Hepatocyte (in vitro differentiated cells): ENCODE measurements at regions not wholly inside any gene's neighbourhood (a gene's known extent, or its start where the extent isn't known, plus 50 kb on each side); places are given as distances from the start of the nearest gene placed in this dataset.

ENCODE experiments used
- DNase-seq: peaks from one replicate; pipeline ENCODE4 v3.0.0-alpha.2; 2016; ENCODE audit warnings: low spot score
- H2AFZ ChIP-seq: fragments of 200-600 bp; sonication (generic); 2 replicates; pipeline ENCODE4 v1.6.0; 2016; ENCODE audit warnings: antibody characterized with exemption, mild to moderate bottlenecking
- H3K27ac ChIP-seq: fragments of 200-600 bp; sonication (generic); 2 replicates; pipeline ENCODE4 v1.5.1; 2016; ENCODE audit warnings: mild to moderate bottlenecking
- H3K27me3 ChIP-seq: fragments of 200-600 bp; sonication (generic); 2 replicates; pipeline ENCODE4 v1.6.1; 2016
- H3K36me3 ChIP-seq: fragments of 200-600 bp; sonication (generic); replicated peaks from 2 replicates; pipeline ENCODE4 v1.5.1; 2016; ENCODE audit warnings: low read depth; ENCODE audit not compliant: insufficient read depth
- H3K4me1 ChIP-seq: fragments of 200-600 bp; sonication (generic); 2 replicates; pipeline ENCODE4 v1.5.1; 2016; ENCODE audit warnings: mild to moderate bottlenecking, moderate library complexity; ENCODE audit not compliant: insufficient read depth
- H3K4me2 ChIP-seq: fragments of 200-600 bp; sonication (generic); 2 replicates; pipeline ENCODE4 v1.6.0; 2016
- H3K4me3 ChIP-seq: fragments of 200-600 bp; sonication (generic); 2 replicates; pipeline ENCODE4 v1.5.1; 2016; ENCODE audit warnings: mild to moderate bottlenecking
- H3K79me2 ChIP-seq: fragments of 200-600 bp; sonication (generic); 2 replicates; pipeline ENCODE4 v1.6.0; 2017; ENCODE audit warnings: mild to moderate bottlenecking
- H3K9me2 ChIP-seq: fragments of 200-600 bp; sonication (generic); replicated peaks from 2 replicates; pipeline ENCODE4 v1.6.0; 2017; ENCODE audit warnings: mild to moderate bottlenecking; ENCODE audit not compliant: insufficient read depth
- H3K9me3 ChIP-seq: fragments of 200-600 bp; sonication (generic); 2 replicates; pipeline ENCODE4 v1.5.1; 2016; ENCODE audit warnings: low read depth, mild to moderate bottlenecking
- H4K20me1 ChIP-seq: fragments of 200-600 bp; sonication (generic); 2 replicates; pipeline ENCODE4 v1.6.0; 2016; ENCODE audit warnings: mild to moderate bottlenecking; ENCODE audit not compliant: insufficient read depth, poor library complexity, severe bottlenecking
- EZH2 ChIP-seq: fragments of 200-600 bp; sonication (generic); IDR thresholded peaks from 2 replicates; pipeline ENCODE4 v1.6.1; 2016; ENCODE audit warnings: antibody characterized with exemption, mild to moderate bottlenecking, borderline replicate concordance
- EZH2phosphoT487 ChIP-seq: fragments of 200-600 bp; sonication (generic); IDR thresholded peaks from one replicate; pipeline ENCODE4 v1.6.1; 2018; ENCODE audit warnings: antibody characterized with exemption, mild to moderate bottlenecking, low read depth, moderate library complexity; ENCODE audit not compliant: unreplicated experiment, severe bottlenecking
- WGBS: methylation state at CpG from one replicate; pipeline ENCODE4 v1.1.6; 2016; ENCODE audit warnings: low lambda C conversion rate; ENCODE audit errors: missing lambda C conversion rate; 5-methylcytosine and 5-hydroxymethylcytosine counted together
- TF ChIP-seq, protein P1 (sequence below): fragments of 200-600 bp; sonication (generic); IDR thresholded peaks from 2 replicates; pipeline ENCODE4 v1.5.1; 2016; ENCODE audit warnings: antibody characterized with exemption, mild to moderate bottlenecking; ENCODE audit not compliant: poor library complexity

DNA sequence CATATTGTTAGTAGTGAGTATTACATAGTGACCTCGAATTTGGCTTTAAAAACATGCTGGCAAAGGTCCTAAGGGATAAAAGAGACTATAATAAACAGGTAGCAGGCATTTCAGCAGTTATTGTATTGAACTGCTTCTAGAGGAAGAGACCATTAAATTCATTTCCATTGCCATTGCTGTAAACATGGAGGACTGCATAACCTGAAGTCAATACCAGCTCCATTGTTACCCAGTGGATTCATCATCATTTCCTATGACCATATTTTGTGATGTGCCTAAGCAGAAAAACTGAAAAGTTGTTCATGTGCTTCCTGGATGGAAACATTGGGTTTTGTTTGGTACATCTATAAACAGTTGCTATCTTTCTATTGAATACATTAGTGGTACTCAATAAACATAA is 482.5 kb upstream of the UBE2E2 start:
- Histone ChIP-seq H3K4me1 (no peaks in the 10 kb centered on the region), H3K27ac (no peak overlapping the region), H4K20me1 (no peaks in the 10 kb centered on the region), H3K9me3 (no peaks in the 10 kb centered on the region), H2AFZ (no peak overlapping the region), H3K27me3 (no peaks in the 10 kb centered on the region), H3K9me2 (no peaks in the 10 kb centered on the region), H3K4me3 (no peak overlapping the region), H3K79me2 (no peaks in the 10 kb centered on the region), H3K36me3 (no peaks in the 10 kb centered on the region), H3K4me2 (no peak overlapping the region)
- no peak for DNase-seq
- TF ChIP-seq EZH2 (no peak), EZH2phosphoT487 (no peak)
- TF ChIP-seq, protein P1, sequence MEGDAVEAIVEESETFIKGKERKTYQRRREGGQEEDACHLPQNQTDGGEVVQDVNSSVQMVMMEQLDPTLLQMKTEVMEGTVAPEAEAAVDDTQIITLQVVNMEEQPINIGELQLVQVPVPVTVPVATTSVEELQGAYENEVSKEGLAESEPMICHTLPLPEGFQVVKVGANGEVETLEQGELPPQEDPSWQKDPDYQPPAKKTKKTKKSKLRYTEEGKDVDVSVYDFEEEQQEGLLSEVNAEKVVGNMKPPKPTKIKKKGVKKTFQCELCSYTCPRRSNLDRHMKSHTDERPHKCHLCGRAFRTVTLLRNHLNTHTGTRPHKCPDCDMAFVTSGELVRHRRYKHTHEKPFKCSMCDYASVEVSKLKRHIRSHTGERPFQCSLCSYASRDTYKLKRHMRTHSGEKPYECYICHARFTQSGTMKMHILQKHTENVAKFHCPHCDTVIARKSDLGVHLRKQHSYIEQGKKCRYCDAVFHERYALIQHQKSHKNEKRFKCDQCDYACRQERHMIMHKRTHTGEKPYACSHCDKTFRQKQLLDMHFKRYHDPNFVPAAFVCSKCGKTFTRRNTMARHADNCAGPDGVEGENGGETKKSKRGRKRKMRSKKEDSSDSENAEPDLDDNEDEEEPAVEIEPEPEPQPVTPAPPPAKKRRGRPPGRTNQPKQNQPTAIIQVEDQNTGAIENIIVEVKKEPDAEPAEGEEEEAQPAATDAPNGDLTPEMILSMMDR: no peak
- 67% methylated on average over 1 of the region's 1 CpG for WGBS

DNA sequence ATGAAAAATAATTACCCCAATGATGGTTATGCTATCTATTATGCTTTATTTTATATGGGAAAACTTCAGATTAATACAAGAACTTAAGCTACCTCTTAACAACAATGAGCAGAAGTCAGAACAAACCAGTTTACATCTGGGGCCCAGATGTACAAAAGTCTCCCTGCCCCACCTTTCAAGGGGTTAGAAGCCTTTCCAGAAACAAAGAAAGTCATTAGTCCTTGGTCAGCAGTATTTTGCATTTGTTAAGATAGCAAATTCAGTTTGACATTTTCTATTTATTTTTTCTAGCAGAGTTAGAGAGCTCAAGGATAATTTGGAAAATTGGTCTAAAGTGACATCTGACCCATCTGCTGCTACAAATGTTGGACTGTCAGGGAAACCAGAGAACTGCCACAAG is 478.7 kb upstream of the UBE2E2 start:
- H3K79me2 ChIP-seq: no peaks in the 10 kb centered on the region
- H4K20me1 ChIP-seq: no peaks in the 10 kb centered on the region
- no peak overlapping the region for H2AFZ ChIP-seq
- no peak for TF ChIP-seq EZH2
- TF ChIP-seq EZH2phosphoT487: no peak
- TF ChIP-seq, protein P1: no peak
- H3K4me1 ChIP-seq: no peaks in the 10 kb centered on the region
- no peaks in the 10 kb centered on the region for H3K27me3 ChIP-seq
- H3K4me3 ChIP-seq: no peak overlapping the region
- H3K36me3 ChIP-seq: no peaks in the 10 kb centered on the region
- H3K9me3 ChIP-seq: no peaks in the 10 kb centered on the region
- H3K4me2 ChIP-seq: no peak overlapping the region
- H3K9me2 ChIP-seq: no peaks in the 10 kb centered on the region
- DNase-seq: no peak
- no peak overlapping the region for H3K27ac ChIP-seq

DNA sequence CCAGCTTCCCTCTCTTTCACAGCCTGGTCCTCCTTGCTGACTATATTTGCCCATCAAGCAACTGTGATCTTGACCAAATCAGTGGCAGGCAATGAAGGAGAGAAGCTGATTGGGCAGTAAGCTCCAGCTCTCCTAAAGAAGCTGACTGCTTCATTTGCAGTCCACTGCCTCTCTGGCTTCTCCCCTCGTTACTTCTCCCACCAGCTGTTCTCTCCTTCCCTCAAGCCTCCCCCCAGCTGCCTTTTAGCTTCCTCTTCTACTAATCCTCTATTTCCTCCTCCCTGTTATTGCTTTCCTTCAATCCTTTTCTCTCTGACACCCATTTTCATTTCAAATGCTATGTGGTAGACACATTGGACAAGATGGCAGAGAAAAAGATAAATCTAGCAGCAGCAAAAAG is 474.7 kb upstream of the UBE2E2 start:
- Histone ChIP-seq H3K27ac (no peak overlapping the region), H3K4me3 (no peak overlapping the region), H2AFZ (no peak overlapping the region), H3K4me1 (no peaks in the 10 kb centered on the region), H3K9me3 (no peaks in the 10 kb centered on the region), H3K4me2 (no peak overlapping the region), H3K79me2 (no peaks in the 10 kb centered on the region), H3K36me3 (no peaks in the 10 kb centered on the region), H4K20me1 (no peaks in the 10 kb centered on the region), H3K27me3 (no peaks in the 10 kb centered on the region), H3K9me2 (no peaks in the 10 kb centered on the region)
- no peak for DNase-seq
- TF ChIP-seq EZH2 (no peak), EZH2phosphoT487 (no peak)
- TF ChIP-seq, protein P1: no peak
- 72% methylated on average over 1 of the region's 1 CpG for WGBS

DNA sequence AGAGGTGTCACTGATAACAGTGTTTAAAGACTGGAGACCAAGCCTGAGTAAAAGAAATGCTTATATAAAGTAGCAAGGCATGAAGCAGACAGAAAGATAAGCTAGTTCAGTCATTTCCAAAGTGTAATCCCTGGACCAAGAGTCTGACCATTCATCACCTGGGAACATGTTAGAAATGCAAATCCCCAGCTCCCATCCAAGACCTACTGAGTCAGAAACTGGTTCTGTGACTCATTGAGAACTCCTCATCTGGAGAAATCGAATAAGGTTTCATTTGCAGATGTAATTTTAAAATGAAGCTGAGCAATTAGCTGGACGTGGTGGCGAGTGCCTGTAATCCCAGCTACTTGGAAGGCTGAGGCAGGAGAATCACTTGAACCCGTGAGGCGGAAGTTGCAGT is 473.9 kb upstream of the UBE2E2 start:
- H3K4me2 ChIP-seq: no peak overlapping the region
- no peaks in the 10 kb centered on the region for H3K4me1 ChIP-seq
- TF ChIP-seq EZH2phosphoT487 (no peak), EZH2 (no peak)
- H4K20me1 ChIP-seq: no peaks in the 10 kb centered on the region
- no peak overlapping the region for H2AFZ ChIP-seq
- no peaks in the 10 kb centered on the region for H3K27me3 ChIP-seq
- H3K36me3 ChIP-seq: no peaks in the 10 kb centered on the region
- no peaks in the 10 kb centered on the region for H3K79me2 ChIP-seq
- no peaks in the 10 kb centered on the region for H3K9me3 ChIP-seq
- DNase-seq: no peak
- H3K4me3 ChIP-seq: no peak overlapping the region
- no peaks in the 10 kb centered on the region for H3K9me2 ChIP-seq
- H3K27ac ChIP-seq: no peak overlapping the region
- 83% methylated on average over 5 of the region's 5 CpGs for WGBS
